GM19452 (cell line): ENCODE measurements at regions not wholly inside any gene's neighbourhood (a gene's known extent, or its start where the extent isn't known, plus 50 kb on each side); places are given as distances from the start of the nearest gene placed in this dataset.
"Not testable (repeated sequence)": the region's sequence is repeated elsewhere in the genome, so short reads cannot be mapped to it uniquely, and the experiment has no call there.

Experiments used
- ATAC-seq: cut with Tn5 transposase; IDR thresholded peaks from one replicate; pipeline ENCODE4 v1.9.1; 2021; ENCODE audit not compliant: unreplicated experiment

- no peak for ATAC-seq
These were observed 766.7 kb downstream of the GBE1 start for GRCh38 chr3:80994767-80995166.

GRCh38 chr3:80994085-80994665, 767.3 kb downstream of the GBE1 start:
- ATAC-seq, result no peak

GRCh38 chr3:80993241-80993945, 768.1 kb downstream of the GBE1 start:
- peak; percentile 64 for ATAC-seq

- ATAC-seq, result no peak
These were observed 777.7 kb downstream of the GBE1 start for GRCh38 chr3:80983753-80984152.

GRCh38 chr3:80978216-80978969, 783.1 kb downstream of the GBE1 start:
- ATAC-seq, result no peak

- no peak for ATAC-seq
These were observed 791.2 kb downstream of the GBE1 start for GRCh38 chr3:80970292-80970691.

- ATAC-seq, result no peak
These were observed 831.9 kb downstream of the GBE1 start for GRCh38 chr3:80929576-80929975.

- ATAC-seq, result no peak
These were observed 846.6 kb downstream of the GBE1 start for GRCh38 chr3:80914854-80915253.

- no peak for ATAC-seq
These were observed 863.2 kb downstream of the GBE1 start for GRCh38 chr3:80898211-80898610.

- not testable (repeated sequence) for ATAC-seq
These were observed 864.4 kb downstream of the GBE1 start for GRCh38 chr3:80897005-80897404.

- no peak for ATAC-seq
These were observed 870.9 kb downstream of the GBE1 start for GRCh38 chr3:80890571-80890970.

GRCh38 chr3:80889535-80889934, 871.9 kb downstream of the GBE1 start:
- ATAC-seq, result no peak

- no peak for ATAC-seq
These were observed 890.9 kb downstream of the GBE1 start for GRCh38 chr3:80870476-80871041.

- ATAC-seq, result no peak
These were observed 906.0 kb downstream of the GBE1 start for GRCh38 chr3:80855482-80855881.

- ATAC-seq, result no peak
These were observed 925.0 kb downstream of the GBE1 start for GRCh38 chr3:80836395-80836794.

- no peak for ATAC-seq
These were observed 953.9 kb downstream of the GBE1 start for GRCh38 chr3:80807577-80807976.

- ATAC-seq, result no peak
These were observed 954.8 kb downstream of the GBE1 start for GRCh38 chr3:80806673-80807072.

GRCh38 chr3:80788914-80789313, 972.5 kb downstream of the GBE1 start:
- no peak for ATAC-seq

- no peak for ATAC-seq
These were observed 975.6 kb downstream of the GBE1 start for GRCh38 chr3:80785875-80786274.

- ATAC-seq, result no peak
These were observed 976.0 kb downstream of the GBE1 start for GRCh38 chr3:80785475-80785874.

GRCh38 chr3:80771085-80771484, 990.4 kb downstream of the GBE1 start:
- no peak for ATAC-seq
